Calu3 (cell line): ENCODE measurements at regions not wholly inside any gene's neighbourhood (a gene's known extent, or its start where the extent isn't known, plus 50 kb on each side); places are given as distances from the start of the nearest gene placed in this dataset.

ENCODE experiments used
- BruUV-seq: library from RNA; stranded (reverse); fragments of 400-500 nt; replicated peaks from 2 replicates; lab custom pipeline; 2021; lab: Mats Ljungman, UMichigan
- CTCF ChIA-PET: fragments of 300-600 bp; sonication (Branson Sonifier 250); formaldehyde crosslinking; loops from one replicate; lab custom pipeline; 2022; ENCODE audit warnings: antibody characterized with exemption; lab: Charles Lee
- DNase-seq: peaks from one replicate; pipeline ENCODE4 v3.0.0; 2022
- H3K27ac Mint-ChIP-seq: one replicate; pipeline ENCODE4 v1.8.0; 2022; ENCODE audit warnings: mixed read lengths; ENCODE audit not compliant: unreplicated experiment
- H3K27me3 Mint-ChIP-seq: one replicate; pipeline ENCODE4 v1.8.0; 2022; ENCODE audit warnings: mixed read lengths; ENCODE audit not compliant: unreplicated experiment
- H3K36me3 Mint-ChIP-seq: one replicate; pipeline ENCODE4 v1.8.0; 2022; ENCODE audit warnings: mild to moderate bottlenecking, moderate library complexity, mixed read lengths; ENCODE audit not compliant: insufficient read depth, unreplicated experiment
- H3K4me1 Mint-ChIP-seq: one replicate; pipeline ENCODE4 v1.8.0; 2022; ENCODE audit warnings: mild to moderate bottlenecking, low read depth, mixed read lengths; ENCODE audit not compliant: unreplicated experiment
- H3K4me3 Mint-ChIP-seq: one replicate; pipeline ENCODE4 v1.8.0; 2022; ENCODE audit warnings: mild to moderate bottlenecking, low read depth, moderate library complexity, mixed read lengths; ENCODE audit not compliant: unreplicated experiment
- H3K9me3 Mint-ChIP-seq: one replicate; pipeline ENCODE4 v1.8.0; 2022; ENCODE audit warnings: low read depth, mixed read lengths; ENCODE audit not compliant: unreplicated experiment
- intact Hi-C: fragments of 100-400 bp; cut with micrococcal nuclease; formaldehyde crosslinking; loops from one replicate; pipeline ENCODE4 v1.10.0; 2022; ENCODE audit not compliant: unreplicated experiment
- TF ChIP-seq, protein P1 (sequence below): fragments of 200-600 bp; IDR thresholded peaks from one replicate; pipeline ENCODE4 v1.8.0; 2022; ENCODE audit warnings: antibody characterized with exemption; ENCODE audit not compliant: unreplicated experiment

DNA sequence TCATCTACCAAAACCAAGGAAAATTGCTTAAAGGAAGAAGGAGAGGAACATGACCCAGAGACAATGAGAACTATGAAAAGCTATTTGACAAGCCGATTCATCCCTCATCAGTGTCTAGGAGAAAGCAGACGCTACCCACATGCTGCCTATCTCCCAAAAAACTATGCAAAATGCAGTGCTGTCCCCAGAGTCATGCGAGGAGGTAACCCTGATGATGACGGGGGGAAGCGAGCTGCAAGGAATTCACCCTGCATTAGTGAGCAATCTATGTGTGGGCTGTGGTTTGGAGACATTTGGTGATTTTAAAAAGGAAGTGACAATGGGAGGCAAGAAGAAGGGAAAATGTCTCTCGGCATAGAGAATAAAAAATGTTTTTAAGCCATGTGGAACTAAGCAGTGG, 472.7 kb downstream of the CMPK2 start:
- CTCF ChIA-PET, result no interaction called here
- H3K36me3 Mint-ChIP-seq, result no peaks in the 10 kb centered on the region
- no peak overlapping the region for H3K27ac Mint-ChIP-seq
- H3K9me3 Mint-ChIP-seq, result peaks cover 11% of the 10 kb centered on the region
- H3K27me3 Mint-ChIP-seq, result no peaks in the 10 kb centered on the region
- no peak for DNase-seq
- H3K4me1 Mint-ChIP-seq, result no peaks in the 10 kb centered on the region
- no peak overlapping the region for H3K4me3 Mint-ChIP-seq
- intact Hi-C loops, result no loop called here
- TF ChIP-seq, protein P1, sequence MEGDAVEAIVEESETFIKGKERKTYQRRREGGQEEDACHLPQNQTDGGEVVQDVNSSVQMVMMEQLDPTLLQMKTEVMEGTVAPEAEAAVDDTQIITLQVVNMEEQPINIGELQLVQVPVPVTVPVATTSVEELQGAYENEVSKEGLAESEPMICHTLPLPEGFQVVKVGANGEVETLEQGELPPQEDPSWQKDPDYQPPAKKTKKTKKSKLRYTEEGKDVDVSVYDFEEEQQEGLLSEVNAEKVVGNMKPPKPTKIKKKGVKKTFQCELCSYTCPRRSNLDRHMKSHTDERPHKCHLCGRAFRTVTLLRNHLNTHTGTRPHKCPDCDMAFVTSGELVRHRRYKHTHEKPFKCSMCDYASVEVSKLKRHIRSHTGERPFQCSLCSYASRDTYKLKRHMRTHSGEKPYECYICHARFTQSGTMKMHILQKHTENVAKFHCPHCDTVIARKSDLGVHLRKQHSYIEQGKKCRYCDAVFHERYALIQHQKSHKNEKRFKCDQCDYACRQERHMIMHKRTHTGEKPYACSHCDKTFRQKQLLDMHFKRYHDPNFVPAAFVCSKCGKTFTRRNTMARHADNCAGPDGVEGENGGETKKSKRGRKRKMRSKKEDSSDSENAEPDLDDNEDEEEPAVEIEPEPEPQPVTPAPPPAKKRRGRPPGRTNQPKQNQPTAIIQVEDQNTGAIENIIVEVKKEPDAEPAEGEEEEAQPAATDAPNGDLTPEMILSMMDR, result no peak
- BruUV-seq, result no TSS peak

DNA sequence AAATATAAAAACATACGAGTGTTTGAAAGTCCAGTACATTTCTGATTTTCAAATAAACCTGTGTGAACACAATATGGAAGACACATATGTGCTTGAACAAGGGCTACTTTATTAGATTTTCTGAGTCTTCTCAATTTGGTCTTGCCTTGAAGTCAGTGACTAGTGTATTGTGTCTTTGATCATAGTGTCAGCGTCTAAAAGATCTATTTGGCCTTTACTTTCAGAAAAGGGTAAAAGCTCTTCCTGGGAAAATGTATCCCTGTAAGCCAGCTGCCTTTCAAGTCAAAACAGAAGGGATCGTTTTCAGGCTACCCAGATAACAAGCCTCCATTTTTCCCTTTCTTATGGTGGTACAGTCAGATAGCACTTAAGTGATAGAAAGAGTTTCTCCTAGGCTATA, 471.9 kb downstream of the CMPK2 start:
- Mint-ChIP-seq H3K4me3 (no peak overlapping the region), H3K4me1 (no peaks in the 10 kb centered on the region), H3K36me3 (no peaks in the 10 kb centered on the region), H3K27me3 (no peaks in the 10 kb centered on the region), H3K9me3 (peaks cover 11% of the 10 kb centered on the region), H3K27ac (no peak overlapping the region)
- BruUV-seq, result no TSS peak
- DNase-seq, result no peak
- TF ChIP-seq, protein P1, result no peak
- intact Hi-C loops, result no loop called here
- CTCF ChIA-PET, result no interaction called here

DNA sequence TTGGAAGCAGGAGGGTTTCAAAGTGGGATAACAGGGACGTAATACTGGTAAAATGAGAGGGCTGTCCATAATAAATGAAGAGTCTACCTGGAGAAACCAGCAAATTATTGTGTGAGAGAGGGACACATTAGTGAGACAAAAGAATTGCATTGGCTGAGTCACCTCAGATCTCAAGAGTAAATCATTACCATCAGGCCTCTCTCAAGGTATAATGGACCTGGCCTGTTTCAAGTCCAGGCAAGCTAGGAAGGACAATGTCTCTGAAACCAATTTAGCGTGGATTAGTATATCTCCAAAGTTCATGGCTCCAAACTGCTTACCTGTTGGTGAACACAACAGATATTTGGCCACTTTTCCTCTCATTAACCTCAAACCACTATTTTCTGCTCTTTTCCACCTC, 471.4 kb downstream of the CMPK2 start:
- no TSS peak for BruUV-seq
- intact Hi-C loops, result no loop called here
- Mint-ChIP-seq H3K4me1 (no peaks in the 10 kb centered on the region), H3K36me3 (no peaks in the 10 kb centered on the region), H3K27ac (no peak overlapping the region), H3K27me3 (no peaks in the 10 kb centered on the region), H3K9me3 (peaks cover 11% of the 10 kb centered on the region), H3K4me3 (no peak overlapping the region)
- TF ChIP-seq, protein P1, result no peak
- no peak for DNase-seq
- CTCF ChIA-PET, result no interaction called here

DNA sequence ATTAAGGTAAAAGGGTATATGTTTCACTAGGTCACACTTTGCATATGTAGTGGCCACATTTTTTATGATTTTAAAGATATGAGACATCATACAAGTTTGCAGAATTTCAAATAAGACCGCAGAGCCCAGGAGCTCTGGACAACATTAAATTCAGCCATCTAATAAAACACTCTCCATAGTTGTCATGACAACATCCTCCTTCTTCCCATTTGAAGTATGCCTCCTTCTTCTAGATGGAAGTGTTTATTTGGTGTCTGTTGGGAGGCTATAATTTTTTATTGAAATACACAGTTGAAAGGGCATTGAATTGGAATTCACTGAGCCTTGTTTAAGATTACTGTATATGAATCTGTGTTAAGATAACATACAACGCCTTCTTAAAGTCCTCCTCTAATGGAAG, 467.3 kb downstream of the CMPK2 start:
- no peaks in the 10 kb centered on the region for H3K4me1 Mint-ChIP-seq

More for the DNA sequence above, 467.3 kb downstream of the CMPK2 start:
- Mint-ChIP-seq H3K27ac (no peak overlapping the region), H3K4me3 (no peak overlapping the region), H3K27me3 (no peaks in the 10 kb centered on the region), H3K9me3 (peaks cover 8% of the 10 kb centered on the region), H3K36me3 (no peaks in the 10 kb centered on the region)
- CTCF ChIA-PET, result no interaction called here
- no peak for DNase-seq
- TF ChIP-seq, protein P1, result no peak
- BruUV-seq, result no TSS peak
- intact Hi-C loops, result no loop called here
